ENCODE measurements at regions not wholly inside any gene's neighbourhood (a gene's known extent, or its start where the extent isn't known, plus 50 kb on each side); places are given as distances from the start of the nearest gene placed in this dataset.

DNA sequence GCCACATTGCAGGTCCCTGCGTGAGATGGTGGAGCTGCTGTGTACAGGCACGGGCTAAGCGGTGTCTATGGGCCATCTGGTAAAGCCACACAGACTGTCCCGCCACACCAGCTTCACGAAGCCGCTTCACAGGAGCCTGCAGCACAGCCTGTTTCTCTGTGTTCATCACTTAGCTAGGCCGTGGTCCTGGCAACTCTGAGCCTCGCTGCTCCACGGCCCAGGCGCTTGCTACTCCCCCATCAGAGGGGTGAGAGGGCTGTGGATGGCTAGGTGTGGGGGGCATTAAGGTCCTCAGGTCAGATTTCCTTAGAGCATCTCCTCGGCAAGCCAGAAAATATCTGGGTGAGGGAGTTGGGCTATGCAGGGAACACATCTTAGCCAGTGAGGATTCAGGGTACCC, 225.7 kb downstream of the GLI2 start:
- H3K9ac ChIP-seq (ENCODE audit: extremely low read depth, low read length, poor library complexity, severe bottlenecking) = no peak overlapping the region
- no peaks in the 10 kb centered on the region for H3K4me1 ChIP-seq (ENCODE audit: control insufficient read depth, insufficient read depth, low read length)
- H3K27ac ChIP-seq (ENCODE audit: low read depth, low read length) = no peak overlapping the region
- H3K27me3 Mint-ChIP-seq (ENCODE audit: insufficient read depth) = no peaks in the 10 kb centered on the region
- H3K4me3 ChIP-seq (ENCODE audit: low read length) = no peak overlapping the region
- H3K9me3 Mint-ChIP-seq = no peaks in the 10 kb centered on the region
- H3K4me3 Mint-ChIP-seq = no peak overlapping the region
- H3K27me3 ChIP-seq (ENCODE audit: control insufficient read depth, insufficient read depth, low read length, poor library complexity, severe bottlenecking) = no peaks in the 10 kb centered on the region
- TF ChIP-seq, protein P1, sequence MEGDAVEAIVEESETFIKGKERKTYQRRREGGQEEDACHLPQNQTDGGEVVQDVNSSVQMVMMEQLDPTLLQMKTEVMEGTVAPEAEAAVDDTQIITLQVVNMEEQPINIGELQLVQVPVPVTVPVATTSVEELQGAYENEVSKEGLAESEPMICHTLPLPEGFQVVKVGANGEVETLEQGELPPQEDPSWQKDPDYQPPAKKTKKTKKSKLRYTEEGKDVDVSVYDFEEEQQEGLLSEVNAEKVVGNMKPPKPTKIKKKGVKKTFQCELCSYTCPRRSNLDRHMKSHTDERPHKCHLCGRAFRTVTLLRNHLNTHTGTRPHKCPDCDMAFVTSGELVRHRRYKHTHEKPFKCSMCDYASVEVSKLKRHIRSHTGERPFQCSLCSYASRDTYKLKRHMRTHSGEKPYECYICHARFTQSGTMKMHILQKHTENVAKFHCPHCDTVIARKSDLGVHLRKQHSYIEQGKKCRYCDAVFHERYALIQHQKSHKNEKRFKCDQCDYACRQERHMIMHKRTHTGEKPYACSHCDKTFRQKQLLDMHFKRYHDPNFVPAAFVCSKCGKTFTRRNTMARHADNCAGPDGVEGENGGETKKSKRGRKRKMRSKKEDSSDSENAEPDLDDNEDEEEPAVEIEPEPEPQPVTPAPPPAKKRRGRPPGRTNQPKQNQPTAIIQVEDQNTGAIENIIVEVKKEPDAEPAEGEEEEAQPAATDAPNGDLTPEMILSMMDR (conservative IDR thresholded peaks at IDR 0.05) = no peak
- no peaks in the 10 kb centered on the region for H3K36me3 Mint-ChIP-seq (ENCODE audit: low read depth)
- 69 to 76% methylated on average over 6 to 11 of the region's 11 CpGs for WGBS, 2 experiments (ENCODE audit: insufficient coverage in 1 of 2, insufficient read length in 1 of 2)
- DNase-seq = no peak
- no peaks in the 10 kb centered on the region for H3K36me3 ChIP-seq (ENCODE audit: control insufficient read depth, insufficient read depth, low read length)
- no peaks in the 10 kb centered on the region for H3K9me3 ChIP-seq (ENCODE audit: control insufficient read depth, low read length)
- H3K27ac Mint-ChIP-seq = no peak overlapping the region
- peaks cover 2% of the 10 kb centered on the region for H3K4me1 Mint-ChIP-seq

DNA sequence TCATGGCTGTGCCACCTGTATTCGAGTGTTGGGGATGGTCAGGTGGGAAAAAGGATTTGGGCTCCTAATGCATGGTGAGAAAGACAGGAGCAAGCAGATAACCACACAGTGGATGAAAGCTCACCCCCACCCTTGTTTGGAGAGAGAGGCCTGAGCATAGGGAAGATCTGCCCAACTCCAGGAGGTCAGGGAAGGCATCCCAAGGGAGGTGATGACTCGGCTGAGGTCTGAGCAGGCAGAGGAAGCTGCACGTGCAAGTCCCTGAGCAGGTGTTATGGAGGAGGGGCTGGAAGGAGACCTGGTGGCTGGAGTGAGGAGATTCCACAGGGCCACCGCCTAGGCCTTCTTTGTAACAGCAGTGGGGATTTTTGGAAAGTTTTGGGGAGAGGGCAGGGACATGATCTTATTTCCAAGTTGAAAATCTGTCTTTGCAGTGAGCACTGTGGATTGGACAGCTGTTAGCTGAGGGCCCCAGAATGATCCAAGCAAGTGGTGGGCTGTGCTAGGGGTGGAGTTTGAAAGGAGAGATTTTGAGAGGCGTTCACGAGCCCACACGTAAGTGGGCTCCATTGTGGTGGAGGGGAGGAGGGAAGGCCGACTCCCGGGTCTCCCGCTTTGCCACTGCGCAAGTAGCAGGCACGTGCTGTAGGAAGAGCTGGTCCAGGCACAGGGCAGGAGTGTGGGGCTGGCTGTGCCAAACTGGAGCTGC, 228.5 kb downstream of the GLI2 start:
- Histone ChIP-seq H3K4me1 (ENCODE audit: control insufficient read depth, insufficient read depth, low read length) (no peaks in the 10 kb centered on the region), H3K9ac (ENCODE audit: extremely low read depth, low read length, poor library complexity, severe bottlenecking) (no peak overlapping the region), H3K4me3 (ENCODE audit: low read length) (no peak overlapping the region), H3K27me3 (ENCODE audit: control insufficient read depth, insufficient read depth, low read length, poor library complexity, severe bottlenecking) (no peaks in the 10 kb centered on the region), H3K27ac (ENCODE audit: low read depth, low read length) (no peak overlapping the region), H3K9me3 (ENCODE audit: control insufficient read depth, low read length) (no peaks in the 10 kb centered on the region), H3K36me3 (ENCODE audit: control insufficient read depth, insufficient read depth, low read length) (no peaks in the 10 kb centered on the region)
- peaks cover 12% of the 10 kb centered on the region for H3K36me3 Mint-ChIP-seq (ENCODE audit: low read depth)
- H3K27ac Mint-ChIP-seq = no peak overlapping the region
- H3K4me3 Mint-ChIP-seq = no peak overlapping the region
- H3K27me3 Mint-ChIP-seq (ENCODE audit: insufficient read depth) = peaks cover 1% of the 10 kb centered on the region
- TF ChIP-seq, protein P1 (conservative IDR thresholded peaks at IDR 0.05) = no peak
- no peaks in the 10 kb centered on the region for H3K9me3 Mint-ChIP-seq
- DNase-seq = no peak
- 88 to 90% methylated on average over 6 to 12 of the region's 12 CpGs for WGBS, 2 experiments (ENCODE audit: insufficient coverage in 1 of 2, insufficient read length in 1 of 2)
- H3K4me1 Mint-ChIP-seq = peaks cover 2% of the 10 kb centered on the region

DNA sequence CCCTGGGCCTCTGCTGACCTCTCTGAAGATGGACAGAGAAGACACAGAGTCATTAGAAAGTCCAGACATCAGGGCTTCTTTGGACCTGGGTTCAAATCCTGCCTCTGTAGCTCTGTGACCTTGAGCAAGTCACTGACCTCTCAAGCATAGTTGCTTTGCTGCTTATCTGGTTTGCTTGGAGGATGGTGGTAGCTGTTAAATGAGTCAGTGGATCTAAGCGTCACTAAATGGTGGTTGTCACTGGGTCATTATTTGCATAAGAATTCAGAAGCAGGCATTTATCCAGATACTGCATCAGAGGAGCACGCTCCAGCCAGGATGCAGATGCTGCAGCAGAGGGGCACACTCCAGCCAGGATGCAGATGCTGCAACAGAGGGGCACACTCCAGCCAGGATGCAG, 229.2 kb downstream of the GLI2 start:
- no peaks in the 10 kb centered on the region for H3K4me1 ChIP-seq (ENCODE audit: control insufficient read depth, insufficient read depth, low read length)
- Mint-ChIP-seq H3K27me3 (ENCODE audit: insufficient read depth) (peaks cover 1% of the 10 kb centered on the region), H3K9me3 (no peaks in the 10 kb centered on the region), H3K36me3 (ENCODE audit: low read depth) (peaks cover 18% of the 10 kb centered on the region), H3K4me3 (no peak overlapping the region), H3K27ac (no peak overlapping the region), H3K4me1 (peaks cover 2% of the 10 kb centered on the region)
- no peak for DNase-seq
- no peak overlapping the region for H3K4me3 ChIP-seq (ENCODE audit: low read length)
- H3K27ac ChIP-seq (ENCODE audit: low read depth, low read length) = no peak overlapping the region
- no peak overlapping the region for H3K9ac ChIP-seq (ENCODE audit: extremely low read depth, low read length, poor library complexity, severe bottlenecking)
- no peaks in the 10 kb centered on the region for H3K36me3 ChIP-seq (ENCODE audit: control insufficient read depth, insufficient read depth, low read length)
- no peaks in the 10 kb centered on the region for H3K9me3 ChIP-seq (ENCODE audit: control insufficient read depth, low read length)
- H3K27me3 ChIP-seq (ENCODE audit: control insufficient read depth, insufficient read depth, low read length, poor library complexity, severe bottlenecking) = no peaks in the 10 kb centered on the region
- WGBS, 2 experiments (ENCODE audit: insufficient coverage in 1 of 2, insufficient read length in 1 of 2) = 90 to 92% methylated on average over 2 of the region's 2 CpGs
- TF ChIP-seq, protein P1 (conservative IDR thresholded peaks at IDR 0.05) = no peak
